ENCODE measurements at regions not wholly inside any gene's neighbourhood (a gene's known extent, or its start where the extent isn't known, plus 50 kb on each side); places are given as distances from the start of the nearest gene placed in this dataset.

- DNase-seq: no peak
Observed at GRCh38 chr13:55440465-55441085, 1700.1 kb upstream of the PRR20A start.

GRCh38 chr13:55464222-55464621 lies 1676.5 kb upstream of the PRR20A start:
- DNase-seq: no peak

GRCh38 chr13:55467476-55467875 lies 1673.2 kb upstream of the PRR20A start:
- DNase-seq: no peak

GRCh38 chr13:55483626-55484158 lies 1657.0 kb upstream of the PRR20A start:
- no peak for DNase-seq

GRCh38 chr13:55493297-55493696 lies 1647.4 kb upstream of the PRR20A start:
- no peak for DNase-seq

GRCh38 chr13:55497486-55497885 lies 1643.2 kb upstream of the PRR20A start:
- no peak for DNase-seq

GRCh38 chr13:55500694-55501093 lies 1640.0 kb upstream of the PRR20A start:
- no peak for DNase-seq

- no peak for DNase-seq
Observed at GRCh38 chr13:55516610-55517009, 1624.1 kb upstream of the PRR20A start.

GRCh38 chr13:55517312-55517711 lies 1623.4 kb upstream of the PRR20A start:
- DNase-seq: no peak

GRCh38 chr13:55528434-55528833 lies 1612.3 kb upstream of the PRR20A start:
- DNase-seq: no peak

- DNase-seq: no peak
Observed at GRCh38 chr13:55534306-55534705, 1606.4 kb upstream of the PRR20A start.

- no peak for DNase-seq
Observed at GRCh38 chr13:55538424-55538823, 1602.3 kb upstream of the PRR20A start.

- DNase-seq: no peak
Observed at GRCh38 chr13:55543053-55543452, 1597.7 kb upstream of the PRR20A start.

- no peak for DNase-seq
Observed at GRCh38 chr13:55550624-55551023, 1590.1 kb upstream of the PRR20A start.

GRCh38 chr13:55553701-55554100 lies 1587.0 kb upstream of the PRR20A start:
- no peak for DNase-seq

GRCh38 chr13:55554741-55555140 lies 1586.0 kb upstream of the PRR20A start:
- no peak for DNase-seq

- DNase-seq: no peak
Observed at GRCh38 chr13:55560331-55560730, 1580.4 kb upstream of the PRR20A start.

GRCh38 chr13:55563267-55563666 lies 1577.5 kb upstream of the PRR20A start:
- DNase-seq: no peak

- DNase-seq: no peak
Observed at GRCh38 chr13:55566334-55566733, 1574.4 kb upstream of the PRR20A start.

- DNase-seq: no peak
Observed at GRCh38 chr13:55566779-55567178, 1573.9 kb upstream of the PRR20A start.

- no peak for DNase-seq
Observed at GRCh38 chr13:55567721-55568625, 1572.7 kb upstream of the PRR20A start.

- DNase-seq: no peak
Observed at GRCh38 chr13:55569082-55569481, 1571.6 kb upstream of the PRR20A start.

GRCh38 chr13:55569514-55569913 lies 1571.2 kb upstream of the PRR20A start:
- no peak for DNase-seq
